K562 (cell line): ENCODE measurements at regions not wholly inside any gene's neighbourhood (a gene's known extent, or its start where the extent isn't known, plus 50 kb on each side); places are given as distances from the start of the nearest gene placed in this dataset.

Experiments
- ATAC-seq: fragments of 200-7000 bp; cut with Tn5 transposase; 3 replicates; pipeline ENCODE4 v1.9.1; 2020; ENCODE audit warnings: moderate library complexity
- BruUV-seq: library from RNA; stranded (reverse); fragments of 400-500 nt; replicated peaks from 2 replicates; lab custom pipeline; 2021; lab: Mats Ljungman, UMichigan
- CTCF ChIA-PET: fragments of 300-600 bp; formaldehyde crosslinking; extraction: SDS; loops from one replicate; lab custom pipeline; 2021; ENCODE audit warnings: low intra/inter-chr PET ratio; lab: Yijun Ruan, JAX
- POLR2A ChIA-PET: fragments of 300-600, 350-650 bp; sonication (Branson Sonifier 250); formaldehyde crosslinking; extraction: SDS; loops from one replicate; lab custom pipeline; 2021; ENCODE audit warnings: antibody characterized with exemption, inconsistent platforms; lab: Yijun Ruan, JAX
- DNase-seq, 4 experiments: peaks; one replicate each; pipeline versions ENCODE4 v3.0.0 to v3.0.0-alpha.2; 2011 to 2018; ENCODE audit warnings: low spot score in 3 of 4, mixed read lengths in 3 of 4; ENCODE audit errors: extremely low read depth in 1 of 4
- FAIRE-seq: peaks from 2 replicates; lab custom pipeline; 2011; peaks lifted over from hg19 to GRCh38; lab: Jason Lieb, UNC
- H2AFZ ChIP-seq: 2 replicates; pipeline ENCODE4 v1.6.0; 2011; ENCODE audit warnings: low read depth, low read length, control low read depth, inconsistent platforms
- H3K27ac ChIP-seq: fragments of 200-600 bp; 3 replicates; pipeline ENCODE4 v1.8.0; 2011; ENCODE audit warnings: low read depth, mild to moderate bottlenecking, control low read depth, inconsistent platforms, low read length, moderate library complexity, mixed read lengths; ENCODE audit errors: extremely low read depth
- H3K27me3 ChIP-seq, 2 experiments: fragments of 300-600 bp in 1 of 2; 2 replicates in 1 of 2; 3 replicates in 1 of 2; pipeline versions ENCODE4 v1.6.0 to v1.8.0; 2011; ENCODE audit warnings: inconsistent platforms in 2 of 2, low read length in 2 of 2, mild to moderate bottlenecking in 1 of 2, mixed read lengths in 1 of 2, moderate library complexity in 1 of 2; ENCODE audit not compliant: control insufficient read depth in 2 of 2, insufficient read depth in 2 of 2
- H3K36me3 ChIP-seq: fragments of 300-600 bp; 3 replicates; pipeline ENCODE4 v1.8.0; 2011; ENCODE audit warnings: mild to moderate bottlenecking, low read length, inconsistent platforms; ENCODE audit not compliant: control insufficient read depth, insufficient read depth
- H3K4me1 ChIP-seq, 2 experiments: fragments of 200-600 bp in 1 of 2; replicated peaks in 1 of 2; 2 replicates in 1 of 2; 3 replicates in 1 of 2; pipeline versions ENCODE4 v1.5.1 to v1.8.0; 2011; ENCODE audit warnings: inconsistent platforms in 2 of 2, low read length in 2 of 2, mild to moderate bottlenecking in 1 of 2, mixed read lengths in 1 of 2, moderate library complexity in 1 of 2; ENCODE audit not compliant: control insufficient read depth in 2 of 2, insufficient read depth in 2 of 2
- H3K4me2 ChIP-seq: 2 replicates; pipeline ENCODE4 v1.6.1; 2011; ENCODE audit warnings: low read length, control low read depth, inconsistent platforms, mixed read lengths; ENCODE audit not compliant: insufficient read depth
- H3K4me3 ChIP-seq: fragments of 200-600 bp; sonication (generic), shearing (Covaris generic); 2 replicates; pipeline ENCODE4 v1.5.1; 2016; ENCODE audit warnings: control low read depth, inconsistent platforms
- H3K79me2 ChIP-seq: fragments of 200-600 bp; 3 replicates; pipeline ENCODE4 v1.8.0; 2011; ENCODE audit warnings: low read length, inconsistent platforms; ENCODE audit not compliant: control insufficient read depth, insufficient read depth
- H3K9ac ChIP-seq, 2 experiments: 2 replicates each; pipeline versions ENCODE4 v1.6.0 to v1.6.1; 2011; ENCODE audit warnings: low read depth in 2 of 2, low read length in 2 of 2, control low read depth in 1 of 2, inconsistent platforms in 1 of 2, mild to moderate bottlenecking in 1 of 2, mixed read lengths in 1 of 2; ENCODE audit not compliant: insufficient read depth in 1 of 2
- H3K9me1 ChIP-seq: one replicate; pipeline ENCODE4 v1.6.0; 2011; ENCODE audit warnings: inconsistent platforms, mild to moderate bottlenecking, low read length, moderate library complexity; ENCODE audit not compliant: control insufficient read depth, insufficient read depth
- H3K9me3 ChIP-seq: replicated peaks from 2 replicates; pipeline ENCODE4 v1.5.1; 2011; ENCODE audit warnings: low read depth, low read length, inconsistent platforms; ENCODE audit not compliant: control insufficient read depth, insufficient read depth
- H4K20me1 ChIP-seq: replicated peaks from 2 replicates; pipeline ENCODE4 v1.6.1; 2011; ENCODE audit warnings: low read length, inconsistent platforms, mixed read lengths; ENCODE audit not compliant: control insufficient read depth, insufficient read depth
- CXXC5 ChIP-seq: fragments of 250-450 bp; sonication (Bioruptor Pico); IDR thresholded peaks from 2 replicates; pipeline ENCODE4 v1.8.0; 2022; ENCODE audit warnings: inconsistent platforms, mild to moderate bottlenecking, moderate library complexity
- DACH1 ChIP-seq: fragments of 450-650 bp; IDR thresholded peaks from 2 replicates; pipeline ENCODE4 v1.6.1; 2018; ENCODE audit not compliant: partially characterized antibody
- FOXP1 ChIP-seq: sonication (generic); formaldehyde crosslinking; IDR thresholded peaks from 2 replicates; pipeline ENCODE4 v1.8.0; 2022; ENCODE audit warnings: mild to moderate bottlenecking, missing genetic modification reagents
- MGA ChIP-seq: fragments of 450-650 bp; IDR thresholded peaks from 2 replicates; pipeline ENCODE4 v1.6.1; 2016; ENCODE audit warnings: mild to moderate bottlenecking, moderate library complexity
- PPARD ChIP-seq: fragments of 250-450 bp; sonication (Bioruptor Pico); IDR thresholded peaks from 2 replicates; pipeline ENCODE4 v1.8.0; 2022; ENCODE audit warnings: inconsistent platforms, mild to moderate bottlenecking, moderate library complexity
- SFPQ ChIP-seq: fragments of 200-400 bp; formaldehyde crosslinking; IDR thresholded peaks from 2 replicates; pipeline ENCODE4 v1.6.1; 2017; ENCODE audit warnings: mild to moderate bottlenecking, low read depth, low read length, moderate library complexity
- THAP12 ChIP-seq: fragments of 250-450 bp; sonication (Bioruptor Pico); IDR thresholded peaks from 2 replicates; pipeline ENCODE4 v1.9.0; 2021; ENCODE audit warnings: mild to moderate bottlenecking, inconsistent platforms
- WGBS: fragments of 100-300 bp; shearing (Covaris generic); methylation state at CpG from one replicate; pipeline ENCODE4 v1.1.6; 2016; ENCODE audit warnings: low coverage, mixed read lengths; ENCODE audit not compliant: insufficient coverage; ENCODE audit errors: missing lambda C conversion rate; 5-methylcytosine and 5-hydroxymethylcytosine counted together
- in situ Hi-C: fragments of 300-500 bp; cut with MboI; formaldehyde crosslinking; loops from 4 replicates; pipeline ENCODE4 v1.15.0; 2018; ENCODE audit warnings: inconsistent platforms, mixed read lengths
- intact Hi-C: fragments of 100-400 bp; cut with micrococcal nuclease; formaldehyde crosslinking; loops from 2 replicates; pipeline ENCODE4 v1.14.2; 2022

GRCh38 chr1:83547901-83548300 lies 451.0 kb downstream of the TTLL7 start:
- H3K27me3 ChIP-seq, result no peaks in the 10 kb centered on the region
- DNase-seq, result no peak
- H3K4me1 ChIP-seq, result no peaks in the 10 kb centered on the region
- H3K79me2 ChIP-seq, result no peaks in the 10 kb centered on the region
- CTCF ChIA-PET, result no interaction called here
- in situ Hi-C loops (no loop called here), intact Hi-C loops (no loop called here)
- BruUV-seq, result no TSS peak
- ATAC-seq, result no peak
- H3K36me3 ChIP-seq, result no peaks in the 10 kb centered on the region
- WGBS, result 0% methylated on average over 6 of the region's 6 CpGs
- POLR2A ChIA-PET, result no interaction called here
- no peak overlapping the region for H2AFZ ChIP-seq
- no peak overlapping the region for H3K9ac ChIP-seq
- no peak overlapping the region for H3K4me2 ChIP-seq
- H3K9me1 ChIP-seq, result no peaks in the 10 kb centered on the region
- H3K9me3 ChIP-seq, result no peaks in the 10 kb centered on the region
- no peaks in the 10 kb centered on the region for H4K20me1 ChIP-seq
- H3K4me3 ChIP-seq, result no peak overlapping the region
- no peak overlapping the region for H3K27ac ChIP-seq
- FAIRE-seq, result no peak
- no peak for TF ChIP-seq CXXC5 (CRISPR knock-in tag)
- no peak for TF ChIP-seq FOXP1 (CRISPR knock-in tag)
- TF ChIP-seq DACH1, result no peak
- TF ChIP-seq SFPQ, result no peak
- no peak for TF ChIP-seq THAP12 (CRISPR knock-in tag)
- no peak for TF ChIP-seq MGA
- TF ChIP-seq PPARD, result no peak
